Activated CD4-positive, alpha-beta T cell treated with anti-CD3 and anti-CD28 coated beads for 36 hours (primary cell): ENCODE measurements at regions not wholly inside any gene's neighbourhood (a gene's known extent, or its start where the extent isn't known, plus 50 kb on each side); places are given as distances from the start of the nearest gene placed in this dataset.

Source experiments
- ATAC-seq: fragments of 200-7000 bp; cut with Tn5 transposase; one replicate; pipeline ENCODE4 v1.10.0; 2021; ENCODE audit warnings: mild to moderate bottlenecking, moderate library complexity
- CTCF ChIA-PET: fragments of 350-600 bp; sonication (Branson Sonifier 250); formaldehyde crosslinking; loops from one replicate; lab custom pipeline; 2021; ENCODE audit warnings: antibody characterized with exemption; lab: Charles Lee
- POLR2A ChIA-PET: fragments of 350-600 bp; sonication (Branson Sonifier 250); formaldehyde crosslinking; loops from one replicate; lab custom pipeline; 2021; ENCODE audit warnings: antibody characterized with exemption, inconsistent platforms; lab: Charles Lee
- DNase-seq: peaks from one replicate; pipeline ENCODE4 v3.0.0-alpha.2; 2020
- H3K27ac Mint-ChIP-seq: one replicate; pipeline ENCODE4 v1.8.0; 2021; ENCODE audit warnings: mixed read lengths
- H3K27me3 Mint-ChIP-seq: one replicate; pipeline ENCODE4 v1.8.0; 2021; ENCODE audit warnings: mixed read lengths
- H3K36me3 Mint-ChIP-seq: one replicate; pipeline ENCODE4 v1.8.0; 2021; ENCODE audit warnings: low read depth, mixed read lengths
- H3K4me1 Mint-ChIP-seq: one replicate; pipeline ENCODE4 v1.8.0; 2021; ENCODE audit warnings: mixed read lengths
- H3K4me3 Mint-ChIP-seq: one replicate; pipeline ENCODE4 v1.8.0; 2021; ENCODE audit warnings: mild to moderate bottlenecking, moderate library complexity, mixed read lengths
- H3K9me3 Mint-ChIP-seq: one replicate; pipeline ENCODE4 v1.8.0; 2021; ENCODE audit warnings: low read depth, mixed read lengths
- intact Hi-C, 2 experiments: fragments of 100-400 bp; cut with DNase I in 1 of 2; cut with micrococcal nuclease in 1 of 2; formaldehyde crosslinking; loops; one replicate each; pipeline versions ENCODE4 v1.14.2 to v1.15.1; 2022 to 2024; cut with DNase I, micrococcal nuclease

DNA sequence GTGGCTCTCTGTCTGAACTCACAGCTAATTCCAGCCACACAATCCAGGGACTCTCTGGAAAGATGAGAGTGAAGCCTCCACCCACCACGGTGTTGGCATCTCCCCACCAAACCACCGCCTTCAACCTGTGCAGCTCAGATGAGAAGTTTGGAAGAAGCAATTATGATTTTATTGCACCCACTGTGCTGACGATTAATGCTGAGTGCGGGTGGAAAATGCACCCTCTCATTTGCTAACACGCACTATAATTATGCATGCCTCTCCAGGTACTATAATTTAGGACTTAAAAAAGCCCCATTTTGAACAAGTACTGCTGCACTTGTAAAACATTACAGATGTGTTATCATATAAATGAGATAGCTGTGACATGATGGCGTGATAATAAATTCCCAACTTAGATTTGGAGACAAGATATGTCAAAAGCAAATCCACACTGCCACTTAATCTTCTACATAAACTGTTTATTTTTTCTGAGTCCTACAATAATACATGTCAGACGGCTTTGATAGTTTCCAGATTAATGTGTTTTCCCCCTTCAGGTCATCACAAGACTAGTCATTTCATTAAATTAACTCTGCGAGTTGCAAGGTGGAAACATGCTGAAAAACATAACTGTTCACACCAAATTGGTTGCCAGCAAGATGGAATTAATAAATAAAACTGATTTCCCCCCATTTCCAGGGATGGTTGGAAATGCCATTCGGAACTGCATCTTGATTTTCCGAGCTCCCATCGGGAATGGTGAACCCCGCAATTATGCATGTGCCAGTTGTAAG is 466.5 kb upstream of the MAF start:
- intact Hi-C loops = no loop called here
- Mint-ChIP-seq H3K9me3 (no peaks in the 10 kb centered on the region), H3K27me3 (no peaks in the 10 kb centered on the region), H3K4me3 (no peak overlapping the region), H3K36me3 (no peaks in the 10 kb centered on the region), H3K4me1 (no peaks in the 10 kb centered on the region), H3K27ac (no peak overlapping the region)
- ATAC-seq (no peak), DNase-seq (no peak)
- ChIA-PET CTCF (interaction anchor here (1.4 kb wide), 1 partner anchor 39 kb away, joined by 3 read pairs; no protein-coding TSS in a partner anchor), POLR2A (no interaction called here)

DNA sequence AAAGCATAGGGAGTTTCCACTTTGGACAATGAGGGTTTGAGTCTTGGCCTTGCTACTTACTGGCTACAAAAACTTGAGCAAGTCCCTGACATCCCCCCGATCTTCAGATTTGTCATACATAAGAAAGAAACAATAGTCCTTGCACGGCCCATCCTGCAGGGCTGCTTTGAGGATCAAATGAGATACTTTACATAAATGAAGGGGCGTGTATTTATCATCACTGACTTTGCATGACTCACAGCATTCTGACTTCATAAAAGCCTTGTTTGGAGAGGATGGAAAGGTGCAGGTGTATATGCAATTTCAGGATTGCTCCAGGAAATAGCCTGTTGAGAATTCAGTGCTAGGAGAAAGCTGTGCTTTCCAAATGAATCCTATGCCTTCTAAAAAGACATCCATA is 465.0 kb upstream of the MAF start:
- Mint-ChIP-seq H3K36me3 (no peaks in the 10 kb centered on the region), H3K27me3 (no peaks in the 10 kb centered on the region), H3K9me3 (no peaks in the 10 kb centered on the region), H3K4me3 (no peak overlapping the region), H3K27ac (no peak overlapping the region), H3K4me1 (no peaks in the 10 kb centered on the region)
- ATAC-seq (no peak), DNase-seq (no peak)
- ChIA-PET POLR2A (no interaction called here), CTCF (interaction anchor here (0.8 to 1.4 kb wide), 2 partner anchors 38 to 409 kb away, joined by 3 read pairs; no protein-coding TSS in a partner anchor)
- intact Hi-C loops = no loop called here

DNA sequence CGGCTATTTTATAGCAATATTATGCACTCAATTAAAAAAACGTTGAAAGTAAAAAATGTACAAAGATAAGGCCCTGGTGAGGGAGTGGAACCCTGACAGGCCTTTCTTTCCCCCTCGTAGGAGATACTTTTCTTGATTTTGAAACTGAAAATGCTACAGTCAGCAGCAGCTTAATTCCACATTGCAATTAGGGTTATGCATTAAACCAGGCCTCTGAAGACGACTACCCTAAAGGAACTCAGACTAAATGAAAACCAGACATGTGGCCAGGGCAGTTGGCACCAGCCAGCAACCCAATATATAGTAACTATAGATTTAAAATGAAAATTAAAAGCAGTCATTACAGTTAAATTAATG is 463.2 kb upstream of the MAF start:
- H3K27me3 Mint-ChIP-seq = no peaks in the 10 kb centered on the region
- intact Hi-C loops = no loop called here
- CTCF ChIA-PET = interaction anchor here (0.6 kb wide), 1 partner anchor 360 kb away, joined by 3 read pairs; no protein-coding TSS in a partner anchor
- no peak overlapping the region for H3K4me3 Mint-ChIP-seq
- H3K36me3 Mint-ChIP-seq = no peaks in the 10 kb centered on the region
- ATAC-seq (no peak), DNase-seq (no peak)
- POLR2A ChIA-PET = no interaction called here
- H3K9me3 Mint-ChIP-seq = no peaks in the 10 kb centered on the region
- no peak overlapping the region for H3K27ac Mint-ChIP-seq
- no peaks in the 10 kb centered on the region for H3K4me1 Mint-ChIP-seq

DNA sequence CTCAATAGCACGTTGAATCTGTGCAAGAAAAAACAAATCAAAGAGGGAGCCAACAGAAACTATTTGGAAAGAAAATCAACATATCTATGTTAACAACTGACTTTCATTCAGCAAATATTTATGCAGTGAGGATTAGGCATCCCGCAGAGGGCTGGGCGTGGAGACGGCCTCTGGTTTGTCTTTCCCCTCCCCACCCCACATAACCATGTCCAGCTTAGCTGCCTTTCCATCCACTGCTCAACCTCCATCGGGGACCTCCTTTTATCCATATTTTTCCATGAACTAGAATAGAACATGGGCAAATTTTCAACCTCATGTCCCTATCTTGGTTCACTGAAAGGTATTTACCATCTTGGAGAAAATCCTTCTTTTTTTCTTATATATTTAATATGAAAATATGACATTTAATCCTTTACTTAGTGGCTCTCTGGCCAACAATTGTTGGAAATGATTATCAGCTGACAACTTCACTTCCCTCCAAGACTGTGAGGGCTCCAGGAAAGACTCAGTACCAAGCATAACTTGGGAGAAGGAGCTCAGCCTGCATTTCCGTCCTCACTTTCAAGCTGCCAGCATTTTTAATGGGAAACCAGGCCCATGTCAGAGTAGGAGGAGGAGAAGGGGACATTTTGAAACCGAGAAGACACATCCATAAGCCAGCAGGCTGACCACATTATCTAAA is 462.6 kb upstream of the MAF start:
- no peaks in the 10 kb centered on the region for H3K4me1 Mint-ChIP-seq
- H3K27me3 Mint-ChIP-seq = no peaks in the 10 kb centered on the region
- H3K36me3 Mint-ChIP-seq = no peaks in the 10 kb centered on the region
- CTCF ChIA-PET = interaction anchor here (0.6 kb wide), 1 partner anchor 360 kb away, joined by 3 read pairs; no protein-coding TSS in a partner anchor
- no peak overlapping the region for H3K27ac Mint-ChIP-seq
- DNase-seq (no peak), ATAC-seq (no peak)
- no peak overlapping the region for H3K4me3 Mint-ChIP-seq
- intact Hi-C loops = no loop called here
- no peaks in the 10 kb centered on the region for H3K9me3 Mint-ChIP-seq
- POLR2A ChIA-PET = no interaction called here

DNA sequence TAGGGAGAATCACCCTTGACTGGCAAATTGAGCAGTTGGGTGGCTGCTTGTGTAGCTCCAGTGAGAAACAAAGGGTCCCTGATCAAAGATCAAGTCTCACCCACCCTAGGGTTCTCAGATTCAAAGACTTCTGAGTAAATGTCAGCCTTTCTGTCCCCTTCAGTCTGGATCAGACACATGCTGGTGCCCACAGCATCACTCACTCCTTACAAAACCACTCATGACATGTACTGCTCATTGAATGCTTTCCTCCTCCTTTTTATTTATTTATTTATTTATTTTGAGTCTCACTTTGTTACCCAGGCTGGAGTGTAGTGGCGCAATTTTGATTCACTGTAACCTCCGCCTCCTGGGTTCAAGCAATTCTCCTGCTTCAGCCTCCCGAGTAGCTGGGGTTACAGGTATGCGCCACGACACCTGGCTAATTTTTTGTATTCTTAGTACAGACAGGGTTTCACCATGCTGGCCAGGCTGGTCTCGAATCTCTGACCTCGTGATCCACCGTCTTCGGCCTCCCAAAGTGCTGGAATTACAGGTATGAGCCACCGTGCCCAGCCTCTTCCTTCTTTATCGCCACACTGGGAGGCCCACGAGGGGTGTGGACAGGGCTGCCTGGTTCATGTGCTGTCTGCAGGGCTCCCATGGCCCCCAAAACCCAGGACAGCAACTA is 462.0 kb upstream of the MAF start:
- no peak overlapping the region for H3K27ac Mint-ChIP-seq
- H3K36me3 Mint-ChIP-seq = no peaks in the 10 kb centered on the region
- POLR2A ChIA-PET = no interaction called here
- no peaks in the 10 kb centered on the region for H3K9me3 Mint-ChIP-seq
- H3K27me3 Mint-ChIP-seq = no peaks in the 10 kb centered on the region
- intact Hi-C loops = no loop called here
- no peak for ATAC-seq
- no peaks in the 10 kb centered on the region for H3K4me1 Mint-ChIP-seq
- CTCF ChIA-PET = no interaction called here
- no peak for DNase-seq
- no peak overlapping the region for H3K4me3 Mint-ChIP-seq

DNA sequence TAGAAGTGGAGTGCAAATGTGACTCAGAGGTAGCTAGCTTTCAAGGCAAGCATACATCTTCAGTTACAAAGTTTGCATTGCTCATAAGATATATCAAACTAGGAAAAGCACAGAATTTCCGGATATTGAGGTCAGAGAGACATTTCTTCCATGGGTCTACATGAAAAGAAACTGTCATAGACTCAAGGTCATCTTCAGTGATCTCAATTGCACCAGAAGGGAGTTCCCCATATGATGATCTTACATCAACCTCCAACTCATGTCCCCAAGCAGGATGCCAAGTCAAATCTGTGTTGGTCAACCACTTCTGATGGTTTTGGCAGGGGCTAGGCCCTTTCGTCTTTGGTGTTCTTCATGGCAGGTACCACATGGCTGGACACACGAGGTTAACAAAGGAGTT is 459.9 kb upstream of the MAF start:
- intact Hi-C loops = no loop called here
- ATAC-seq (peak; percentile 30), DNase-seq (no peak)
- H3K9me3 Mint-ChIP-seq = no peaks in the 10 kb centered on the region
- no peaks in the 10 kb centered on the region for H3K36me3 Mint-ChIP-seq
- no peaks in the 10 kb centered on the region for H3K27me3 Mint-ChIP-seq
- no peaks in the 10 kb centered on the region for H3K4me1 Mint-ChIP-seq
- H3K27ac Mint-ChIP-seq = no peak overlapping the region
- POLR2A ChIA-PET = no interaction called here
- CTCF ChIA-PET = no interaction called here
- no peak overlapping the region for H3K4me3 Mint-ChIP-seq

DNA sequence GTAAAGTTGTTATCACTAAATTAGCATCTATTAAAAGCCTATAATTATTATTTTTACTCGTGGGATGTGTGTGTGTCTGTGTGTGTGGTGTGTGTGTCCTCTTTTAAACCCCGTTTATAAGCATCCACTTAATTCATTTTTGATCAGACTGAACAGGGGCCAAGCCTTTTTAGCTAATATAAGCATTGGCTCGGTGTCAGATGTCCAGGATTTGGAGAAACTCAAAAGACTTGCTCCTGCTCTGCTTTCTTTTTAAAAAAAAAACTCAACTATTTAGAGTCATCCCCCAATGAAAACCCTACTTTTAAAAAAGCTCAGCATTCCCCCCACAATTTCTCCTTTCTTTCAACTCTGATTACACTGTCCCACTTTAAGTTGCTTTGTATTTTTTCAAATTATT is 459.3 kb upstream of the MAF start:
- no peak for ATAC-seq
- DNase-seq = no peak
- POLR2A ChIA-PET = no interaction called here
- Mint-ChIP-seq H3K4me1 (no peaks in the 10 kb centered on the region), H3K27ac (no peak overlapping the region), H3K36me3 (no peaks in the 10 kb centered on the region), H3K9me3 (no peaks in the 10 kb centered on the region), H3K27me3 (no peaks in the 10 kb centered on the region), H3K4me3 (no peak overlapping the region)
- CTCF ChIA-PET = no interaction called here
- intact Hi-C loops = no loop called here

DNA sequence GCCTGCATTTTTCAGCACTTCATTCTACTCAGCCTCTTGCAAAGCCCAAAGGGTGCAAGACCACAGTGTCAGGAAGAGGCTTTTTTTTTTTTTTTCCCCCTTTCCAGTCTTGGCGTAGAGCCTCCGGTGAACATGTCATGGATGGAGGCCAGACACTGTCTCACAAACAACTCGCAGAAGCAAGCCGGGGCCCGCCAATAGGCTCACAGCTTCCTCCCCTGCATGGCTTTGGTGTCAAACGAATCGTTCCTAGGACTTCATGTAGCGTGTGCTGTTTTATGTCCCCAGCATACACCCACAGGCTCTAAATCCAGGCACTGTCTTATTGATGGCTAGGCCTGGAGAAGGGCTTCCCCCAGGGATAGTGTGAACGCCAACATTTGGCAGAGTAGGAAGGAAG is 457.7 kb upstream of the MAF start:
- Mint-ChIP-seq H3K9me3 (no peaks in the 10 kb centered on the region), H3K36me3 (no peaks in the 10 kb centered on the region), H3K27me3 (no peaks in the 10 kb centered on the region), H3K4me1 (no peaks in the 10 kb centered on the region), H3K4me3 (no peak overlapping the region), H3K27ac (no peak overlapping the region)
- DNase-seq (no peak), ATAC-seq (no peak)
- CTCF ChIA-PET = no interaction called here
- POLR2A ChIA-PET = no interaction called here
- intact Hi-C loops = no loop called here

DNA sequence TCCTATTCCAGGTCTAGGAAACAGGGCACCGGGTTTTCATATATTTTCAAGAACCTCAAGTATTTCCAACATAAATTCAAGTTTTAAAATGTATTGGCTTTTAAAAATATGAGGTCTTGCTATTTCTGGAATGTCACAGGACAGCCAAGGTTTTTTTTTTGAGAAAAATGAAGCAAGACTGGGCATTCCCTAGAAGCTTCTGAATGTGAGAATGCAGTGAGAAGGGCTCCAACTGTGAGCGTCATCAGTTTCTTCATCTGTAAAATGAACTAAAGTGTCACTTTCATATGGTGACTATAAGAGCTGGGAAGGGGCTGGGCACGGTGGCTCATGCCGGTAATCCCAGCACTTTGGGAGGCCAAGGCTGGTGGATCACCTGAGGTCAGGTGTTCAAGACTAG is 455.8 kb upstream of the MAF start:
- intact Hi-C loops = no loop called here
- Mint-ChIP-seq H3K9me3 (no peaks in the 10 kb centered on the region), H3K4me3 (no peak overlapping the region), H3K27ac (no peak overlapping the region), H3K27me3 (no peaks in the 10 kb centered on the region), H3K4me1 (no peaks in the 10 kb centered on the region), H3K36me3 (no peaks in the 10 kb centered on the region)
- DNase-seq (no peak), ATAC-seq (no peak)
- ChIA-PET POLR2A (interaction anchor here (0.6 kb wide), 1 partner anchor 54 kb away, joined by 3 read pairs; no protein-coding TSS in a partner anchor), CTCF (no interaction called here)

DNA sequence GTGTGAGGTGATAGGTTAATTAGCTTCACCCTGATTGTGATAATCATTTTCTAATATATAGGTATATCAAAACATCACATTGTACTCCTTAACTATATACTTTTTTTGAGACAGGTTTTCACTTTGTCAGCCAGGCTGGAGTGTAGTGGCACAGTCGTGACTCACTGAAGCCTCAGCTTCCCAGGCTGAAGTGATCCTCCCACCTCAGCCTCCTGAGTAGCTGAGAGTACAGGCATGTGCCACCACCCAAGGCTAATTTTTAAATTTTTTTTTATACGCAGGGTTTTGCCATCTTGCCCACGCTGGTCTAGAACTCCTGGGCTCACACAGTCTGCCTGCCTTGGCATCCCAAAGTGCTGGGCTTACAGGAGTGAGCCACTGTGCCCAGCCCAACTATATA is 455.3 kb upstream of the MAF start:
- no peaks in the 10 kb centered on the region for H3K4me1 Mint-ChIP-seq
- ChIA-PET CTCF (no interaction called here), POLR2A (no interaction called here)
- H3K27ac Mint-ChIP-seq = no peak overlapping the region
- intact Hi-C loops = no loop called here
- DNase-seq (no peak), ATAC-seq (no peak)
- H3K4me3 Mint-ChIP-seq = no peak overlapping the region
- no peaks in the 10 kb centered on the region for H3K27me3 Mint-ChIP-seq
- H3K36me3 Mint-ChIP-seq = no peaks in the 10 kb centered on the region
- no peaks in the 10 kb centered on the region for H3K9me3 Mint-ChIP-seq

DNA sequence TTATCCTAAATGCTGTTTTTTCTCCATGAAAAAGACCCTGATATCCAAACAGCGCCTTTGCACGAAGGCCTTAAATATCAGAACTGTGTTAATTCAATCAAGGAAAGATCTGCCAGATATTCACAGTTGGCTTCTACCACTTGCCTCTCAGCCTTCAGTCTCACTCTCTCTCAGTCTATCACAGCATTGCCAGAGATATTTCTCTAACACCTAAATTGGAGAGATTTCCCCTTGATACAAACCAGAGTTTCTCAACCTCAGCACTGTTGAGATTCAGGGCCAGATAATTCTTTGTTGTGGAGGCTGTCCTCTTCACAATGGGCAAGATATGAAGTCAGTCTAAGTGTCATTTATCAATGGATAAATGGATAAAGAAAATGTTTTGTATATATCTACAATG is 454.1 kb upstream of the MAF start:
- H3K36me3 Mint-ChIP-seq = no peaks in the 10 kb centered on the region
- no peaks in the 10 kb centered on the region for H3K4me1 Mint-ChIP-seq
- no peak overlapping the region for H3K4me3 Mint-ChIP-seq
- no peak overlapping the region for H3K27ac Mint-ChIP-seq
- no peaks in the 10 kb centered on the region for H3K27me3 Mint-ChIP-seq
- POLR2A ChIA-PET = no interaction called here
- no peaks in the 10 kb centered on the region for H3K9me3 Mint-ChIP-seq
- CTCF ChIA-PET = no interaction called here
- intact Hi-C loops = no loop called here
- ATAC-seq (no peak), DNase-seq (no peak)

DNA sequence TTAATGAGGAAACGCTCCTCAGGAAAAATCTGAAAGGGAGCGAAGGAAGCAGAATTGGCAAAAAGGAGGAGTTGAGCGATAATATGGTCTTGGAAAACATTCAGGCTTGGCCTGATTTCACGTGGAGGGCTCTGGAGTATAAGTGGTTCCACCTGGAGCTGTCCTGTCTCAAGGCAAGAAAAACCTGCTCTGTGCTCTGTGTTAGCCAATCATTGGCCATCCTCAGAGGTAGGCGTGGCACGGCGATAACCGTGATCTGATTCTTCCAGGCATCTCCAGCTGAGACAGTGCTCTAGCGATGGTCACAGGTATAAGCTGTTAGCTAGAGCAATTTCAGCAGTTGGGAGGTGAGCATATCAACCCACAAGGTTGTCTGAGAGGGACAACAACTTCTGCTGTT is 450.5 kb upstream of the MAF start:
- Mint-ChIP-seq H3K9me3 (no peaks in the 10 kb centered on the region), H3K27me3 (peaks cover 4% of the 10 kb centered on the region), H3K36me3 (no peaks in the 10 kb centered on the region), H3K4me3 (no peak overlapping the region), H3K4me1 (no peaks in the 10 kb centered on the region), H3K27ac (no peak overlapping the region)
- ATAC-seq = no peak
- DNase-seq = no peak
- intact Hi-C loops = no loop called here
- POLR2A ChIA-PET = no interaction called here
- CTCF ChIA-PET = no interaction called here
